ENCODE measurements at regions not wholly inside any gene's neighbourhood (a gene's known extent, or its start where the extent isn't known, plus 50 kb on each side); places are given as distances from the start of the nearest gene placed in this dataset.
"Not testable (repeated sequence)": the region's sequence is repeated elsewhere in the genome, so short reads cannot be mapped to it uniquely, and the experiment has no call there.

GRCh38 chr2:187775196-187775595 is 221.0 kb upstream of the TFPI start:
- H3K27ac ChIP-seq (ENCODE audit: low read depth, low read length): no peak overlapping the region
- no peak overlapping the region for H2AFZ ChIP-seq (ENCODE audit: low read length, unreplicated experiment)
- H3K79me2 ChIP-seq (ENCODE audit: control insufficient read depth, insufficient read depth, low read length, unreplicated experiment): no peaks in the 10 kb centered on the region
- H3K36me3 ChIP-seq (ENCODE audit: insufficient read depth, low read length): no peaks in the 10 kb centered on the region
- H3K27me3 ChIP-seq (ENCODE audit: insufficient read depth, low read length): no peaks in the 10 kb centered on the region
- peaks cover 12% of the 10 kb centered on the region for H3K4me1 ChIP-seq (ENCODE audit: control insufficient read depth, insufficient read depth, low read length, unreplicated experiment)
- H3K4me3 ChIP-seq (ENCODE audit: low read depth, low read length): no peak overlapping the region

- H3K36me3 ChIP-seq (ENCODE audit: insufficient read depth, low read length): no peaks in the 10 kb centered on the region
- no peaks in the 10 kb centered on the region for H3K79me2 ChIP-seq (ENCODE audit: control insufficient read depth, insufficient read depth, low read length, unreplicated experiment)
- H3K4me1 ChIP-seq (ENCODE audit: control insufficient read depth, insufficient read depth, low read length, unreplicated experiment): peaks cover 12% of the 10 kb centered on the region
- no peak overlapping the region for H3K4me3 ChIP-seq (ENCODE audit: low read depth, low read length)
- H2AFZ ChIP-seq (ENCODE audit: low read length, unreplicated experiment): peak overlapping the region; percentile 39
- no peaks in the 10 kb centered on the region for H3K27me3 ChIP-seq (ENCODE audit: insufficient read depth, low read length)
- no peak overlapping the region for H3K27ac ChIP-seq (ENCODE audit: low read depth, low read length)
These were observed 221.4 kb upstream of the TFPI start for GRCh38 chr2:187775651-187776050.

GRCh38 chr2:187782301-187782700 is 228.1 kb upstream of the TFPI start:
- no peak overlapping the region for H3K4me3 ChIP-seq (ENCODE audit: low read depth, low read length)
- peak overlapping the region; percentile 76 for H2AFZ ChIP-seq (ENCODE audit: low read length, unreplicated experiment)
- H3K27ac ChIP-seq (ENCODE audit: low read depth, low read length): no peak overlapping the region

GRCh38 chr2:187783446-187783845 is 229.2 kb upstream of the TFPI start:
- Histone ChIP-seq H3K4me1 (ENCODE audit: control insufficient read depth, insufficient read depth, low read length, unreplicated experiment) (no peaks in the 10 kb centered on the region), H2AFZ (ENCODE audit: low read length, unreplicated experiment) (no peak overlapping the region), H3K4me3 (ENCODE audit: low read depth, low read length) (no peak overlapping the region), H3K27me3 (ENCODE audit: insufficient read depth, low read length) (no peaks in the 10 kb centered on the region), H3K27ac (ENCODE audit: low read depth, low read length) (no peak overlapping the region), H3K36me3 (ENCODE audit: insufficient read depth, low read length) (no peaks in the 10 kb centered on the region), H3K79me2 (ENCODE audit: control insufficient read depth, insufficient read depth, low read length, unreplicated experiment) (no peaks in the 10 kb centered on the region)

More at GRCh38 chr2:187782301-187782700, 228.1 kb upstream of the TFPI start:
- no peaks in the 10 kb centered on the region for H3K36me3 ChIP-seq (ENCODE audit: insufficient read depth, low read length)
- no peaks in the 10 kb centered on the region for H3K27me3 ChIP-seq (ENCODE audit: insufficient read depth, low read length)
- no peaks in the 10 kb centered on the region for H3K79me2 ChIP-seq (ENCODE audit: control insufficient read depth, insufficient read depth, low read length, unreplicated experiment)
- H3K4me1 ChIP-seq (ENCODE audit: control insufficient read depth, insufficient read depth, low read length, unreplicated experiment): no peaks in the 10 kb centered on the region

GRCh38 chr2:187784138-187784537 is 229.9 kb upstream of the TFPI start:
- H2AFZ ChIP-seq (ENCODE audit: low read length, unreplicated experiment); H3K79me2 ChIP-seq (ENCODE audit: control insufficient read depth, insufficient read depth, low read length, unreplicated experiment); H3K27ac ChIP-seq (ENCODE audit: low read depth, low read length); H3K4me1 ChIP-seq (ENCODE audit: control insufficient read depth, insufficient read depth, low read length, unreplicated experiment); H3K4me3 ChIP-seq (ENCODE audit: low read depth, low read length); H3K36me3 ChIP-seq (ENCODE audit: insufficient read depth, low read length); H3K27me3 ChIP-seq (ENCODE audit: insufficient read depth, low read length): not testable (repeated sequence)

GRCh38 chr2:187799601-187800000 is 245.4 kb upstream of the TFPI start:
- H3K4me1 ChIP-seq (ENCODE audit: control insufficient read depth, insufficient read depth, low read length, unreplicated experiment): no peaks in the 10 kb centered on the region
- H2AFZ ChIP-seq (ENCODE audit: low read length, unreplicated experiment): no peak overlapping the region
- no peak overlapping the region for H3K27ac ChIP-seq (ENCODE audit: low read depth, low read length)
- H3K27me3 ChIP-seq (ENCODE audit: insufficient read depth, low read length): no peaks in the 10 kb centered on the region
- no peak overlapping the region for H3K4me3 ChIP-seq (ENCODE audit: low read depth, low read length)
- H3K36me3 ChIP-seq (ENCODE audit: insufficient read depth, low read length): no peaks in the 10 kb centered on the region
- H3K79me2 ChIP-seq (ENCODE audit: control insufficient read depth, insufficient read depth, low read length, unreplicated experiment): no peaks in the 10 kb centered on the region

GRCh38 chr2:187803816-187804215 is 249.6 kb upstream of the TFPI start:
- Histone ChIP-seq H3K27me3 (ENCODE audit: insufficient read depth, low read length) (no peaks in the 10 kb centered on the region), H2AFZ (ENCODE audit: low read length, unreplicated experiment) (no peak overlapping the region), H3K4me3 (ENCODE audit: low read depth, low read length) (no peak overlapping the region), H3K27ac (ENCODE audit: low read depth, low read length) (no peak overlapping the region), H3K79me2 (ENCODE audit: control insufficient read depth, insufficient read depth, low read length, unreplicated experiment) (no peaks in the 10 kb centered on the region), H3K4me1 (ENCODE audit: control insufficient read depth, insufficient read depth, low read length, unreplicated experiment) (no peaks in the 10 kb centered on the region), H3K36me3 (ENCODE audit: insufficient read depth, low read length) (no peaks in the 10 kb centered on the region)

GRCh38 chr2:187815113-187815512 is 260.9 kb upstream of the TFPI start:
- H3K4me3 ChIP-seq (ENCODE audit: low read depth, low read length): peak overlapping the region; percentile 38; the same call in 1 of the 2 replicates
- H3K79me2 ChIP-seq (ENCODE audit: control insufficient read depth, insufficient read depth, low read length, unreplicated experiment): no peaks in the 10 kb centered on the region
- no peaks in the 10 kb centered on the region for H3K36me3 ChIP-seq (ENCODE audit: insufficient read depth, low read length)
- peak overlapping the region; percentile 49 for H2AFZ ChIP-seq (ENCODE audit: low read length, unreplicated experiment)
- H3K27ac ChIP-seq (ENCODE audit: low read depth, low read length): no peak overlapping the region
- H3K4me1 ChIP-seq (ENCODE audit: control insufficient read depth, insufficient read depth, low read length, unreplicated experiment): peaks cover 5% of the 10 kb centered on the region
- H3K27me3 ChIP-seq (ENCODE audit: insufficient read depth, low read length): no peaks in the 10 kb centered on the region

GRCh38 chr2:187819624-187820023 is 265.4 kb upstream of the TFPI start:
- Histone ChIP-seq H3K27ac (ENCODE audit: low read depth, low read length) (no peak overlapping the region), H3K4me1 (ENCODE audit: control insufficient read depth, insufficient read depth, low read length, unreplicated experiment) (peaks cover 9% of the 10 kb centered on the region), H3K79me2 (ENCODE audit: control insufficient read depth, insufficient read depth, low read length, unreplicated experiment) (no peaks in the 10 kb centered on the region), H3K4me3 (ENCODE audit: low read depth, low read length) (no peak overlapping the region), H3K36me3 (ENCODE audit: insufficient read depth, low read length) (no peaks in the 10 kb centered on the region), H3K27me3 (ENCODE audit: insufficient read depth, low read length) (no peaks in the 10 kb centered on the region), H2AFZ (ENCODE audit: low read length, unreplicated experiment) (no peak overlapping the region)

- Histone ChIP-seq H3K4me1 (ENCODE audit: control insufficient read depth, insufficient read depth, low read length, unreplicated experiment) (peaks cover 4% of the 10 kb centered on the region), H2AFZ (ENCODE audit: low read length, unreplicated experiment) (no peak overlapping the region), H3K36me3 (ENCODE audit: insufficient read depth, low read length) (no peaks in the 10 kb centered on the region), H3K27me3 (ENCODE audit: insufficient read depth, low read length) (no peaks in the 10 kb centered on the region), H3K79me2 (ENCODE audit: control insufficient read depth, insufficient read depth, low read length, unreplicated experiment) (no peaks in the 10 kb centered on the region), H3K27ac (ENCODE audit: low read depth, low read length) (no peak overlapping the region), H3K4me3 (ENCODE audit: low read depth, low read length) (no peak overlapping the region)
These were observed 270.9 kb upstream of the TFPI start for GRCh38 chr2:187825108-187825507.

GRCh38 chr2:187826023-187826422 is 271.8 kb upstream of the TFPI start:
- Histone ChIP-seq H3K27ac (ENCODE audit: low read depth, low read length) (no peak overlapping the region), H2AFZ (ENCODE audit: low read length, unreplicated experiment) (no peak overlapping the region), H3K4me1 (ENCODE audit: control insufficient read depth, insufficient read depth, low read length, unreplicated experiment) (no peaks in the 10 kb centered on the region), H3K27me3 (ENCODE audit: insufficient read depth, low read length) (no peaks in the 10 kb centered on the region), H3K36me3 (ENCODE audit: insufficient read depth, low read length) (no peaks in the 10 kb centered on the region), H3K4me3 (ENCODE audit: low read depth, low read length) (no peak overlapping the region), H3K79me2 (ENCODE audit: control insufficient read depth, insufficient read depth, low read length, unreplicated experiment) (no peaks in the 10 kb centered on the region)

Measured in ACC112 (cell line).